ENCODE measurements at regions not wholly inside any gene's neighbourhood (a gene's known extent, or its start where the extent isn't known, plus 50 kb on each side); places are given as distances from the start of the nearest gene placed in this dataset.
"Not testable (repeated sequence)": the region's sequence is repeated elsewhere in the genome, so short reads cannot be mapped to it uniquely, and the experiment has no call there.

DNA sequence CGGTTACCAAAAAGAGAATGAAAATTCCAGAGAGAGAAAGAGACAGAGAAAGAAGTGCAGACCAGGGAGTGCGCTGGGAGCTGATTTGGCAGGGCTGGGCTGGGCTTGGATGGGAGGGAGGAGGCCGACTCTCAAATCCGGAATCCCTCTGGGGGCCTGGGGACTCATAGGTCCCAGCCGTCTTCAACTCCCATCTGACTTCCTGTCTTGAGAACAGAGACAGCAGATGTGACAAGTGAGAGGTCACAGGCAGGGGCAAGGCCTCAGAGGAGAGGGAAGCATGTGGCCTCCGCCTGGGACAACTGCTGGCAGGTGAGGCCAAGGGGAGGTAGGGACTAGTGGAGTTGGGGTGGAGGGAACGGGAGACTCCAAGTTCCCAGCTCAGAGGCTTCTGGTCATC lies 172.9 kb downstream of the GOSR1 start:
- TF ChIP-seq CTCF, POLR2A, POLR2AphosphoS5, EP300 (IDR thresholded peaks at IDR 0.05): not testable (repeated sequence)

Measured in stomach (tissue), 4 donors.